ENCODE measurements at regions not wholly inside any gene's neighbourhood (a gene's known extent, or its start where the extent isn't known, plus 50 kb on each side); places are given as distances from the start of the nearest gene placed in this dataset.
"Not testable (repeated sequence)": the region's sequence is repeated elsewhere in the genome, so short reads cannot be mapped to it uniquely, and the experiment has no call there.

DNA sequence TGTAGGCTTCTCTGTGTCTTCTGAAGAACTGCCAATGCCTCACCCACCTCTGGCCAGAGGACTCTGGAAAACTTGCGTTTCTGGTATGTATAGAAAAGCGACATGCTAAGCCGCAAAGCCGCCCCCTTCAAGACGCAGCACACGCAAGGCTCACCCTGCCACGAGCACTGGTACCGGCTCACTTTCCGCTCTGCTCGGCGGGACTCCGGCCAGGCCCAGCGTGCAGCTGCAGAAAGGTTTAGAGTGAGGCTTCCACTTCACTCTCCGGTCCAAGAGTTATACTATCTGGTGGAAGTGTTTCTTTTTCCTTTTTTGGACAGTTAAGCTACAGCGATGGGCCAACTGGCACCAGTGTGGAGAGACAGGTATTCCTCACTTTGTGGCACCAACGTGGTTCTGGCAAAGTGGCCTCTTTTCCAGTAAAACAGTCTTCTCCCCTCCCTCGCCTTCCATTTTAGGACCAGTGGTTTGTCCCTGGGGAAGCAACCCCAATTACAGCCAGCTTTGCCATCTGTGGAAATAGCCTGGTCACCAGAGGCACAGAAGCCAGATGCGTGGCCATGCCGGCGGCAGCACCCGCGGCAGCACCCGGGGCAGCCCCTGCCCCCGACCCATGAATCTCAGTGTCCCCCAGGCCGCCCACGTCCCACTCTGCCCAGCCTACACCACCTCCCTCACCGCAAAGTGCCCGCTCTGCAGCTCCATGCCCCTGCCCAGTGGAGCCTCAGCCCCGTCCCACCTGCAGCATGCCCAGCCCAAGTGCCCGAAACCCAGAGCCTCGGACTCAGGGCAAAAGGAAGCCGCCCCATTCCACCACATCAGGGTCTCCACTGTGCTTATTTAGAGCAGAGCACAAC, 91.6 kb upstream of the CTDP1 start:
- no peak overlapping the region for H3K4me3 Mint-ChIP-seq
- H3K9me3 Mint-ChIP-seq (ENCODE audit: low read depth) = peaks cover 2% of the 10 kb centered on the region
- CTCF ChIA-PET = no interaction called here
- H3K27ac Mint-ChIP-seq = no peak overlapping the region
- peaks cover 2% of the 10 kb centered on the region for H3K4me1 Mint-ChIP-seq
- H3K36me3 Mint-ChIP-seq = peaks cover 1% of the 10 kb centered on the region
- no peak for ATAC-seq
- DNase-seq = no peak
- H3K27me3 Mint-ChIP-seq = peaks cover 11% of the 10 kb centered on the region

DNA sequence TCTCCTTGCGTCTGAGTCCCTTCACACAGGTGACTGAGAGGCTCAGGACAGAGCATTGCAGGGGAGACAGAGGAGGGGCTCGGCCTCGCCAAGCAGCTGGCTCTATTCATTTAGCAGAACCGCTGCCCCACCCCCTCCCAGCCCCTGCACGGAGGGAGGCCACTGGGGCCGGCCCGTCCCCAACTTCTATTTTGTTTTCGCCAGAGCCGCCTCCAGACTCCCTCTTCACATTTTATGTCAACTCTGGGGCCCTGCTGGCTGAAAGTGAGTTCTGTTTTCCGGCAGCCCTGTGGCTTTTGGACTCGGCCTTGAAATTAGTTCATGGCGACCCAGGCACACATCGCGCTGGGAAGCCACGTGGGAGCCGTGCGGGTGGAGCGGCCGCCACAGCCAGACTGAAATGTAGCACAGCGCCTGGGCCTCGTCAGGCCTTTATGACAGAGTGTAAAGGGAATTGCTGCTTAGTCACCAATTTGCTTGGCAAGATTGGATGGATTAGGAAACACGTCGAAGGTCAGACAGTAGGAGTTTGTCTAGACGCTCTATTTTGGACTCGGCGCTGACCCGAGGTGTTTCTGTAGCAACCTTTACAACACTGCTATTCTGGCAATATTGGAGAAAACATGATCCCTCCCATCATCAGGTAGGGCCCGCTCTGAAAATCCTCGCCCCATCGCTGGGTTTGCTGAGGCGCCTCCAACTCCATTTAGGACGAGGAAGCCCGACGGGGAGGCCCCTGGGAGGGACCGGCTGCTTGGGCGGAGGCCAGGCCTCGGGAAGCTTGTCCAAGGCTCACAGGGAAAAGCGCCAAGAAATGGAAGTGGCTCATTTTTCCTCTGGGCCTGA, 90.7 kb upstream of the CTDP1 start:
- peaks cover 2% of the 10 kb centered on the region for H3K4me1 Mint-ChIP-seq

DNA sequence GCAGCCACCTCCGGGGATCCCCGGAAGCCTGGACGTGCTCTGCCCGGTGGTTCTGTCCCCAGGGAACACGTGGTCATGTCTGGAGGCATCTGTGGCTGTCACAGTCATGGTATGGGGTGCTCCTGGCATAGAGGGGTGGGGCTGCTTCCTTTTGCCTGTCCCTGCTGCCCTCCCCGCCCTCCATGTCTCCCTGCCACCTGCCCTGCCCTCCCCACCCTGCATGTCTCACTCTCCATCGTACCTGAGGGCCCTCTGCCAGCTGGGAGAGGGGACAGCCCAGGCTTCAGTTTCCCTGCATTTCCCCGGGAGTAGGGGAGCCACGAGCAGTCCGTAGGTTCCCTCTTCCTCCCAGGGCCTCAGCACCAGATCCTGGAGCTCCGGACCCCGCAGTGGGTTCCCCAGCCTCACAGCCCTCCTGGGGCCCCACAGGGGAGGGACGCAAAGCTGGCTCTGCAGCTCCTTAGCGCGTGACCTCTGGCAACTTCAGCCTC, 90.0 kb upstream of the CTDP1 start:
- no peak for DNase-seq
- no peak for ATAC-seq
- Mint-ChIP-seq H3K4me3 (no peak overlapping the region), H3K9me3 (ENCODE audit: low read depth) (peaks cover 2% of the 10 kb centered on the region), H3K27me3 (peaks cover 26% of the 10 kb centered on the region), H3K36me3 (peaks cover 1% of the 10 kb centered on the region), H3K27ac (no peak overlapping the region), H3K4me1 (no peaks in the 10 kb centered on the region)
- CTCF ChIA-PET = no interaction called here

More for the DNA sequence above, 90.7 kb upstream of the CTDP1 start:
- Mint-ChIP-seq H3K9me3 (ENCODE audit: low read depth) (peaks cover 2% of the 10 kb centered on the region), H3K27me3 (peaks cover 19% of the 10 kb centered on the region), H3K4me3 (no peak overlapping the region), H3K36me3 (peaks cover 1% of the 10 kb centered on the region), H3K27ac (no peak overlapping the region)
- ATAC-seq = no peak
- no peak for DNase-seq
- CTCF ChIA-PET = no interaction called here

DNA sequence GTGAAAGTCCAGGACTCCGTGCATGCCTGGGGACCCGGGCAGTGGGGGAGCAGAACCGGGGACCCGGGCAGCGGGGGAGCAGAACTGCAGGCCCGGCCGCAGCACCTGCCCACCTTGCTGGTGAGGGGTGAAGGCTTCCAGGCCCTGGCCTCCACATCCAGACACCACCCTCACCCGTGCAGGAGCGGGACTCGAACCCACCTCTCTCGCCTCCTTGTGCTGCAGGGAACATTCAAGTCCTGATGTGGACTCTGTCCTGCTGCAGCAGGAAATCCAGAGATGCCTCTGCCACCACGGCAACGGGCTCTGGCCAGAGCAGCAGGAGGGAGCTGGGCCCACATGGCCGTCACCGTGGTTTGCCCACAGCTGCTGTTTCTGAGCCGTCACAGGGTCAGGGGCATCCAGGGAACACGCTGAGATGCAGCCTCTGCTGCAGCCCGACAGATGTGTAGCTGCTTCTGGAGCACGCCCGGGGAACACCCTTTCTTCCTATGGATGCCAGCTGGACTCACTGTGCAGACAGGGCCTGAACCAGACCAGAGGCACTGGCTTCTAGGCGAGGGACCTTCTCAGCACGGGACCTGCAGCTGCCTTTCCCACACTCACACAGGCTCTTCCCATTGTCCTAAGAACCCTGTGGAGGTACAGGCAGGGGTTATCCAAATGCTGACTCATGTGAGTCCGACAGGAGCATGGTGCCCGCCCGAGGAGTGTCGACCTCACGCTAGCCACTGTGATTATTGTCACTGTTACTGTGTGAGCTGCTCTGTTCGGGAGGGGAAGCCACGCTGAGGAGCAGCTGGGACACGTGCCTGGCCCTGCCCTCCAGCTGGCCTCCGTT, 89.2 kb upstream of the CTDP1 start:
- DNase-seq = no peak

DNA sequence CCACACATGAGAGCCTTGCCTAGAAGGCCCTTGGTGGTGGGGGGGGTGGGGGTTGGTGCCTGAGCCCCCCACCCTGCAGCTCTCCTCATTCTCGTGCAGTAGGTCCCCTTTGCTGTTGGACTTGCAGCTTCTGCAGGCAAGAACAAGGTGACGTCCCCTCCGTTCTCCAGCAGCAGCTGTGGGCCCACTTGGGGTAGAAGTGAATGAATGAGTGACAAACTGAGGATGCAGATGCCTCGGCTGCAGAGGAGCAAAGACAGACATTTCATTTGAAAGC, 88.6 kb upstream of the CTDP1 start:
- DNase-seq (no peak), ATAC-seq (no peak)
- peak overlapping the region; percentile 12 for H3K27ac Mint-ChIP-seq
- no peak overlapping the region for H3K4me3 Mint-ChIP-seq
- H3K36me3 Mint-ChIP-seq = peaks cover 1% of the 10 kb centered on the region
- CTCF ChIA-PET = no interaction called here
- H3K9me3 Mint-ChIP-seq (ENCODE audit: low read depth) = peaks cover 2% of the 10 kb centered on the region
- no peaks in the 10 kb centered on the region for H3K4me1 Mint-ChIP-seq
- H3K27me3 Mint-ChIP-seq = peaks cover 29% of the 10 kb centered on the region

More for the DNA sequence above, 89.2 kb upstream of the CTDP1 start:
- H3K36me3 Mint-ChIP-seq = peaks cover 1% of the 10 kb centered on the region
- peaks cover 29% of the 10 kb centered on the region for H3K27me3 Mint-ChIP-seq
- H3K4me3 Mint-ChIP-seq = no peak overlapping the region
- H3K4me1 Mint-ChIP-seq = no peaks in the 10 kb centered on the region
- CTCF ChIA-PET = no interaction called here
- H3K9me3 Mint-ChIP-seq (ENCODE audit: low read depth) = peaks cover 2% of the 10 kb centered on the region
- no peak for ATAC-seq
- no peak overlapping the region for H3K27ac Mint-ChIP-seq

DNA sequence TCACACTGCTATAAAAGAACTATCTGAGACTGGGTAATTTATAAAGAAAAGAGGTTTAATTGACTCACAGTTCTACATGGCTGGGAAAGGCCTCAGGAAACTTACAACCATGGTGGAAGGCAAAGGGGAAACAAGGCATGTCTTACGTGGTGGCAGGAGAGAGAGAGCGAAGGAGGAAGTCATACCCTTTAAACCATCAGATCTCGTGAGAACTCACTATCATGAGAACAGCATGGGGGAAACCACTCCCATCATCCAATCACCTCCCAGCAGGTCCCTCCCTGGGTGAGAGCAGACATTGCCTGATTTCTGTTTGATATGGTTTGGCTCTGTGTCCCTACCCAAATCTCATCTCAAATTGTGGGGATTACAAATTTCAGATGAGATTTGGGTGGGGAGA, 86.9 kb upstream of the CTDP1 start:
- DNase-seq; CTCF ChIA-PET; H3K9me3 Mint-ChIP-seq (ENCODE audit: low read depth); H3K36me3 Mint-ChIP-seq; H3K27ac Mint-ChIP-seq; ATAC-seq; H3K4me1 Mint-ChIP-seq; H3K4me3 Mint-ChIP-seq: not testable (repeated sequence)
- H3K27me3 Mint-ChIP-seq = peaks cover 29% of the 10 kb centered on the region

DNA sequence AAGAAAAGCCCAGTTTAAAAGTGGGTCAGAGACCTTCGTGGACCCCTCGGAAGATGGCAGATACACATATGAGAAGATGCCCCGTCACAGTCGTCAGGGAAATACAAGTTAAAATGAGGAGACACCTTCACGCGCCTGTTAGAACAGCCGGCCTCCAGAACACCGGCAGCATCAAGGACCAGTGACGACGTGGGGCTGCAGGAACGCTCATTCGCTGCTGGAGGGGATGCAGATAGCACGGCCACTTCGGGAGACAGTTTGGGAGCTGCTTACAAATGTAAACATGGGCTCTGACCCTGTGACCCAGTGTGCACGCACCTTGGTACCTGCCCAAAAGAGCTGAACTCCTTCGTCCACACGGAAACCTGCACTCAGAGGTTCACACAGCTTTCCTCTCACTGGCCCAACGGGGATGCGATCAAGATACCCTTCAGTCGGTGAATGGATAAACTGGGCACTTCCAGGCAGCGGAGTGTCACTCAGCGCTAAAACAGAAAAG, 83.7 kb upstream of the CTDP1 start:
- DNase-seq (no peak), ATAC-seq (no peak)
- H3K4me1 Mint-ChIP-seq = no peaks in the 10 kb centered on the region
- peaks cover 29% of the 10 kb centered on the region for H3K27me3 Mint-ChIP-seq
- H3K27ac Mint-ChIP-seq = no peak overlapping the region
- no peak overlapping the region for H3K4me3 Mint-ChIP-seq
- peaks cover 1% of the 10 kb centered on the region for H3K36me3 Mint-ChIP-seq
- H3K9me3 Mint-ChIP-seq (ENCODE audit: low read depth) = peaks cover 2% of the 10 kb centered on the region
- CTCF ChIA-PET = no interaction called here

DNA sequence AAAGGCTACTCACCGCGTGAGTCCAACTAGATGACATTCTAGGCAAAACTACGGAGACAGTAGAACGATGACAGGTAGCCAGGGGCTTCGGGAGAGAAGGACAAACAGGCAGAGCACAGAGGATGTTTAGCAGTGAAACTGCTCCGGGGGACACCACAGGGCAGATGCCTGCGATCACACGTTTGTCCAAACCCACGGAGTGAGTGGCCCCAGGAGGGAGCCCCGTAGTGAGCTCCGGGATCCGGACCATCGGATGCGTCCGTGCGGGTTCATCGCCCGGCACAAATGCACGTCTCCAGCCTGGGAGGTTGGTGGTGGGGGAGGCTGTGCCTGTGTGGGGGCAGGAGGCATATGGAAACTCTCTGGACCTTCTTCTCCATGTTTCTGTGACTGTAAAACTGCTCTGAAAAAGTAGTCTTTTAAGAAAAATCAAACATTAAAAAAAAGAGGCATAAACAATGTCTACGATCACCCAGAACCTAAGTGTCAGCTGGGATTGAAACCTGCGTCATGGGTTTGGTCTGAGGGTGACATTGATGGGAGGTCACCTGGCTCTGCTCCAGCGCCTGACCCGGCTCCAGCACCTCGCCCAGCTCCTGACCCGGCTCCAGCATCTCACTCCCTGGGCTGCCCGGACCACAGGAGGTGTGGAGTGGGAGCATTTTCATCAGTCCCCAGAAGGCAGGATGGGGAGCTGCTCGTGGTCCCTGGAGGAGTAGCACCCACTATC, 83.0 kb upstream of the CTDP1 start:
- CTCF ChIA-PET = no interaction called here
- ATAC-seq (no peak), DNase-seq (no peak)
- H3K36me3 Mint-ChIP-seq = peaks cover 1% of the 10 kb centered on the region
- H3K27me3 Mint-ChIP-seq = peaks cover 25% of the 10 kb centered on the region
- no peak overlapping the region for H3K27ac Mint-ChIP-seq
- no peak overlapping the region for H3K4me3 Mint-ChIP-seq
- H3K4me1 Mint-ChIP-seq = no peaks in the 10 kb centered on the region
- H3K9me3 Mint-ChIP-seq (ENCODE audit: low read depth) = peaks cover 2% of the 10 kb centered on the region

DNA sequence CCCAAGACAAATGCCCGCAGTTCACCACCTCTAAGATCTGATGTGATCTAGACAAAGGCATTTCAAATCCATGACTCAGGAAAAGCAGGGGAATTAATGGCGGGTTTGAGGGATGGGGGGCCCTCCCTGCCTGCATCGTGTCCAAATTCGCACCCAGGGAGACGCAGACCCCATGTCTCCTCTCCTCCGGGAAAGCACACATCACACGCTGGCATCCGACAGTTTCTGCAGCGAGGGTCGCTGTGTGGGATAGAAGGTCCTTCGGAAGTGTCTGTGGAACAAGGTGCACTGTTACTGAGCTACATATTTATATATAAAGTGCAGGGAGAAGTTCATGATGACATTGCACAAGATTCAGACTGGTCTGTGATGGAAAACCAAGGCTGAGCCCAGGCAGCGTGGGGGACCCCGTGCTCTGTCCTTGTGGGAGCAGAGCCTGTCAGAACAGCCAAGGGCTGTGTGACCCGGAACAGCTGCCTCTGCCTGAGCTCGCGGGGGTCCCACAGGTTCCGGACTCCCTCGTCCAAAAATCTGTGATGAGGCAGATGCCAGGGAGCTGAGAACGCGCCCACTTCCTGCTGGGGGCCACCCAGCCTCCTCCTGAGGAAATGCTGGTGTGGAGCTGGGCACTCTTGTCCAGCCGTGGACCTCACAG, 82.3 kb upstream of the CTDP1 start:
- DNase-seq (no peak), ATAC-seq (no peak)
- Mint-ChIP-seq H3K9me3 (ENCODE audit: low read depth) (peaks cover 2% of the 10 kb centered on the region), H3K27me3 (peaks cover 25% of the 10 kb centered on the region), H3K36me3 (peaks cover 1% of the 10 kb centered on the region), H3K4me3 (no peak overlapping the region), H3K27ac (no peak overlapping the region), H3K4me1 (no peaks in the 10 kb centered on the region)
- CTCF ChIA-PET = no interaction called here

DNA sequence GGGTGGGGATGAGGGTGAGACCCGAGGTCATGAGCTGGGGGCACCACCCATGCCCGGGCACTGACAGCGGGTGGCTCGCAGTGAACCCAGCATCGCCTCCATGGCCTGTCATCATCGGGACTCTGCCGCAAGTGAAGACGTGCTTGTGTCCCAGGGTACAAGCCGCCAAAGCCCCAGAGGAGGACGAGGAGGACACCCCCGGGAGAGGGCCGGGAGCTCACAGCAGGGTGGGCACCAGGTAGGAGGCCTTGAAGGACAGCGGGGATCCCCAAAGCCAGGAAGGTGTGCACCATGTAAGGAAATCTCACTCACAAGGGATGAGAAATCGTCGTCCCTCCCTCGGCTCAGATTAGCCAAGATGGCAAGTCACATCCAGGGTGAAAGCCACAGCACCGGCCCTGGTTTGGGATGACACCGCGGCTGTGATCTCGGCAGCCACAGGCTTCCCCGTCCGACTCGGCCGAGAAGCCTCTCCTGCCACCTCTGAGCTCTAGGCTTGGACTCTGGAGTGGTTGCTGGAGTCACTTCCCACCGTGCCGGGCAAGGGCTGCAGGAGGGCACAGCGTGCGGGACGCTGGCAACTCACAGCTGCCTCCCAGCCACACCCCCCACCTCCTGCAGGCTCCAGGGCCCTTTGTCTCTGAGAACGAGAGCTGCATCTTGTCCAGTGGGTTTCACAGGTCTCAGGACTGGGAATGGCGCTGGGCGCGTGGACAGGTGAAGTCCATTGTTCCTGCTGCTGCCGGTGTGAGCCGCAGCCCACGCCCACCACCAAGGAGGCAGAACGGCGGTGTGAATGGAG, 81.6 kb upstream of the CTDP1 start:
- Mint-ChIP-seq H3K9me3 (ENCODE audit: low read depth) (no peaks in the 10 kb centered on the region), H3K27ac (no peak overlapping the region), H3K36me3 (no peaks in the 10 kb centered on the region), H3K27me3 (peaks cover 19% of the 10 kb centered on the region), H3K4me3 (no peak overlapping the region), H3K4me1 (no peaks in the 10 kb centered on the region)
- CTCF ChIA-PET = no interaction called here
- no peak for ATAC-seq
- no peak for DNase-seq

DNA sequence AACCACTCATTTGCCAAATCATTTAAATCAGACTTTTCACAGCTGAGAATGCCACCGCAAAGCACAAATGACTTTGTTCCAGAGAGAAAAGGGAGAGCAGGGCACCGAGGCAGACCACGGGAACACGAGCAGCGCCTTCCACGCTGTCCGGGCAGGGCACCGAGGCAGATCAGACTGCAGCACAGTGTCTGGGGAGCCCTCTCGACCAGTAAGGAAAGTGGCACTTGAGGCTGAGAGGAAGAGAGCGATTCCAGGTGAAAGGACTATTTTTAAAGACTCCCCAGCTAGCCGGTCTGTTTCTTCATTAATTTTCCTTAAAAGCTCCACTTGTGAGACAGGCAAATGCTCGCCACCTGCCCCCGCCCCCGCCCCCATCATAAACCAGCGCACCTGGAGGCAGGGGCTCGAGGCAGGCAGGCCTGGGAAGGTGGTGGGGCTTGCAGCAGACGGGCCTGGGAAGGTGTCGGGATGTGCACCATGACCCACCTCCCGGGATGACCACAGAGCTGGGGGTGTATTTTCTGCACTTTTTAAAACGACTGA, 80.9 kb upstream of the CTDP1 start:
- ATAC-seq (no peak), DNase-seq (no peak)
- no peaks in the 10 kb centered on the region for H3K36me3 Mint-ChIP-seq
- peaks cover 12% of the 10 kb centered on the region for H3K27me3 Mint-ChIP-seq
- CTCF ChIA-PET = no interaction called here
- H3K4me3 Mint-ChIP-seq = no peak overlapping the region
- H3K4me1 Mint-ChIP-seq = no peaks in the 10 kb centered on the region
- no peak overlapping the region for H3K27ac Mint-ChIP-seq
- no peaks in the 10 kb centered on the region for H3K9me3 Mint-ChIP-seq (ENCODE audit: low read depth)
